ENCODE measurements at regions not wholly inside any gene's neighbourhood (a gene's known extent, or its start where the extent isn't known, plus 50 kb on each side); places are given as distances from the start of the nearest gene placed in this dataset.

GRCh38 chr6:81495999-81496398 is 256.5 kb downstream of the TENT5A start:
- no peak for TF ChIP-seq EZH2phosphoT487 (IDR thresholded peaks at IDR 0.05; ENCODE audit: insufficient read depth, low read depth)
- no peak for TF ChIP-seq EZH2 (IDR thresholded peaks at IDR 0.05; ENCODE audit: insufficient read depth, poor library complexity, severe bottlenecking)

Measured in GM23248 (cell line).